ENCODE measurements at regions not wholly inside any gene's neighbourhood (a gene's known extent, or its start where the extent isn't known, plus 50 kb on each side); places are given as distances from the start of the nearest gene placed in this dataset.
"Not testable (repeated sequence)": the region's sequence is repeated elsewhere in the genome, so short reads cannot be mapped to it uniquely, and the experiment has no call there.

- in situ Hi-C loops (cut with MboI; ENCODE audit: low sequenced_read_pairs); H3K36me3 ChIP-seq (replicated peaks); H3K4me3 ChIP-seq; H3K9me3 ChIP-seq; DNase-seq (ENCODE audit: low spot score in 2 of 2); H3K27me3 ChIP-seq (ENCODE audit: low read depth); H3K4me1 ChIP-seq: not testable (repeated sequence)
These were observed 101.0 kb upstream of the TBX18 start for GRCh38 chr6:84865372-84865771.

GRCh38 chr6:84862843-84863242 lies 98.4 kb upstream of the TBX18 start:
- Histone ChIP-seq H3K4me3 (no peak overlapping the region), H3K36me3 (replicated peaks) (no peaks in the 10 kb centered on the region), H3K27me3 (ENCODE audit: low read depth) (no peaks in the 10 kb centered on the region), H3K9me3 (no peaks in the 10 kb centered on the region), H3K4me1 (no peaks in the 10 kb centered on the region)
- no peak for DNase-seq (ENCODE audit: low spot score in 2 of 2)
- in situ Hi-C loops (cut with MboI; ENCODE audit: low sequenced_read_pairs), result no loop called here

- DNase-seq (ENCODE audit: low spot score in 2 of 2), result no peak
- Histone ChIP-seq H3K4me1 (no peaks in the 10 kb centered on the region), H3K9me3 (no peaks in the 10 kb centered on the region), H3K4me3 (no peak overlapping the region), H3K27me3 (ENCODE audit: low read depth) (no peaks in the 10 kb centered on the region), H3K36me3 (replicated peaks) (no peaks in the 10 kb centered on the region)
- in situ Hi-C loops (cut with MboI; ENCODE audit: low sequenced_read_pairs), result no loop called here
These were observed 96.5 kb upstream of the TBX18 start for GRCh38 chr6:84860920-84861319.

DNA sequence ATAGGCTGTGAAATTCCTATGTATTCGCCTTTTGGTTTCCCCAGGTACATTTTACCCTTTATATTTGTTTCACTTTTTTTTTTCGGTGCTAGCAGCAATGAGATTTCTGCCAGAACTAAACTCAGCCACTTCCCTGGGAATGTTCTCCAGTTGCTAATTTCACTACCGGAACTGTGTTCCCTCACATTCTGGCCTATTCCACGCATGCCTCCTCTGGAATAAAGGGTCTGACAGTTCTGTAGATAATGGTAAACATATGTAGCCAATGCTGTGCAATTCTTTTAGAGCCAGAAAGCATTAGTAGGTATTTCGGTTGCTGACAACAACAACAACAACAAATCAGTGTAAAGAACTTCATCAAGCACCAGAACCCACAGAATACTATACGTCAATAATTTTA lies 96.1 kb upstream of the TBX18 start:
- Histone ChIP-seq H3K4me3 (no peak overlapping the region), H3K4me1 (no peaks in the 10 kb centered on the region), H3K36me3 (replicated peaks) (no peaks in the 10 kb centered on the region), H3K9me3 (no peaks in the 10 kb centered on the region), H3K27me3 (ENCODE audit: low read depth) (no peaks in the 10 kb centered on the region)
- DNase-seq (ENCODE audit: low spot score in 2 of 2), result no peak
- in situ Hi-C loops (cut with MboI; ENCODE audit: low sequenced_read_pairs), result no loop called here

DNA sequence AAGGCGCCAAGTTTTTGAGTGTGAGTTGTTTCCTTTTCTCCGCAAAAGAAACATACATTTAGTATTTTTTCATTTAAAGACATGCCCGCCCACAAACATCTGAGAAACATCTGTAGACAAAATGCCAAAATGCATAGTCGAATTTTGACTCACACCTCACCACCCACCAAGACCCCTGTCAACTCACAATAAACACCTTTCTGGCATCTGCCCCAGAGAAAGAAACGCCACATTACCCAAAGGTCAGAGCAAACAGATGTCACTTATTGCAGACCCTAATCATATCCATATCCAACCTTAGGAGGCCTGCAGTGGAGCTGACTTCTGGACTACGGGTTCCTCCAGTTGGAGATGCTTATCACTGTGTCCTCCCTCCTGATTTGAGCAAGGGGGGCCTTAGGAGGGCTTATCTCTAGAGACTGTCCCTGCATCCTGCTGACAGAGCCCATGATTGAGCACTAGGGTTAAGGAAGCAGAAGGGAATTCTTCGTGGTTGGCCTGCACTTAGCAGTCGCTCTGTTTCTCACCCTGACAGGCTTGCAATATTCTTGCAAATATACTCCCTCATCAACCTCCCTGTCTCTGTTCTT lies 90.5 kb upstream of the TBX18 start:
- Histone ChIP-seq H3K36me3 (replicated peaks) (no peaks in the 10 kb centered on the region), H3K4me1 (no peaks in the 10 kb centered on the region), H3K9me3 (no peaks in the 10 kb centered on the region), H3K27me3 (ENCODE audit: low read depth) (0 out of 2 replicates have a peak, but pooled peaks cover 2% of the 10 kb centered on the region), H3K4me3 (no peak overlapping the region)
- no peak for DNase-seq (ENCODE audit: low spot score in 2 of 2)
- in situ Hi-C loops (cut with MboI; ENCODE audit: low sequenced_read_pairs), result no loop called here

DNA sequence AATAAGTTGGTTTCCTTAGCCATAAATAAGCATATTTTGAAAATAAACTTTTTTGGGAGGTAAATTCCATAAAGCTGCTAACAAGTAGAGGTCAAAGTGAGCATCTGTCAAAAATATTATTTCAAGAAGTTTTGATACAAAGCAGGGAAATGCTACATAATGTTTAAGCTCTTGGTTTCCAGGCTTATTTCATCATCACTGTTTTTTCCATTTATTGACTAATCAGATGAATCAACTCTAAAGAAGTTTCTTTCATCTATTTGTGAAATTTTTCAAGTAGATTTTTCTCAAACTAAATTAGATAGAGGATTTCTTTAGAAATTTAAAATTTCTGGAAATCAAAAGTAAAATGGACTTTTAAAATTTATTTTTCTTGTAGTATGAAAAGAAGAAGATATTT lies 89.5 kb upstream of the TBX18 start:
- Histone ChIP-seq H3K4me1 (no peaks in the 10 kb centered on the region), H3K9me3 (no peaks in the 10 kb centered on the region), H3K36me3 (replicated peaks) (no peaks in the 10 kb centered on the region), H3K27me3 (ENCODE audit: low read depth) (0 out of 2 replicates have a peak, but pooled peaks cover 2% of the 10 kb centered on the region), H3K4me3 (no peak overlapping the region)
- no peak for DNase-seq (ENCODE audit: low spot score in 2 of 2)
- in situ Hi-C loops (cut with MboI; ENCODE audit: low sequenced_read_pairs), result no loop called here

DNA sequence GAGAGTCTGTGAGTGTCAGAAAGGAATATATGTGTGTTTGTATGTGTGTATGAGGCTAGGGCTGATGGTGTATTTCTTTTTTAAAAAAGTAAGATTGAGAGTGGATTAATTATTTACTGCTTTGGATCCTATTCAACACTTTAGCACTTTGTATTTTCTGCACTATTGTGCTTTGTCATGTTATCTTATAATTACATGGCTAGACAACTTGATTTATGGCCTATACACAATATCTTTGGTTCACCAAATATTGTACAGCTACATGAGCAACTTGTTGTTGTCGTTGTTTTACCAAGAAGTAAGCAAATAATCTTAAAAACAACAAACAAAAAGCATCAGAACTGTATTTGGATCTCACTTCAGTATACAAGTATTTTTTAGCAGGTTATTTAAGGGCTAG lies 84.6 kb upstream of the TBX18 start:
- H3K4me3 ChIP-seq, result no peak overlapping the region
- H3K9me3 ChIP-seq, result no peaks in the 10 kb centered on the region
- no peaks in the 10 kb centered on the region for H3K36me3 ChIP-seq (replicated peaks)
- H3K4me1 ChIP-seq, result no peaks in the 10 kb centered on the region
- in situ Hi-C loops (cut with MboI; ENCODE audit: low sequenced_read_pairs), result no loop called here
- no peak for DNase-seq (ENCODE audit: low spot score in 2 of 2)
- H3K27me3 ChIP-seq (ENCODE audit: low read depth), result 0 out of 2 replicates have a peak, but pooled peaks cover 2% of the 10 kb centered on the region

DNA sequence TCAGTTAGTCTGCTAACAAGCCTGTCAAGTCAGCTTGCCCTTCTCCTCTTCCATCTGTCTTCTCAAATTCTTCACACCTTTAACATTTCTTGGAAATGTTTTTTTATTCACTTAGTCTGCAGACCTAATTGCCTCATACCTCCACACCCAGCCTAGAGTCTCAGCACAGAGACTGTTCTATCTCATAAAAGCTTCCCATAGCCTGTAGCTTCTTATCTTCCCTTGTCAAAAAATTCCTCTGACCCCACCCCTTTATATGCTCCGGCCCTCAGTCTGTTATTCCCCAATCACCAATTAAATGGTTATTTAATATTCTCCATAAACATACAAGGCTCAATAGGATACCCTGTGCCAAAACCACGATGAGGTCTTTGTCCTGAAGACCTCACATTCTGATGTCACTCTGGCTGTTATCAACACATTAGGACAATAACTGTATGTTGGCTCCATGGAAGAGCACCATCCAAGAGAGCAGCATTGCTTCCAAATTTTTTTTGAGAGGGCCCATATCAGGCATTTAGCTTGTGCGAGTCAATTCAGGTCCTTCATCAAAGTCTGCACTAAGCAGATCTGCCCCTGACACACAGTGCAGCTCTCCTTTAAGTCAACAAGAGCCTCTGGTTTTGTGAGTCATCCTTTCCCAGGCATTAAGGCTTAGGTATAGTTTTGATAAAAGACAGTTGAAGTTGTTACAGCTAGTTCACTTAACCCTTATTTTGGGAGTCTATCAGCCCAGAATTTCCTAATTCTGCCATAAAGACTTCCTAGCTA lies 83.2 kb upstream of the TBX18 start:
- Histone ChIP-seq H3K36me3 (replicated peaks) (no peaks in the 10 kb centered on the region), H3K4me1 (no peaks in the 10 kb centered on the region), H3K27me3 (ENCODE audit: low read depth) (0 out of 2 replicates have a peak, but pooled peaks cover 2% of the 10 kb centered on the region), H3K9me3 (no peaks in the 10 kb centered on the region), H3K4me3 (no peak overlapping the region)
- in situ Hi-C loops (cut with MboI; ENCODE audit: low sequenced_read_pairs), result no loop called here
- no peak for DNase-seq (ENCODE audit: low spot score in 2 of 2)

DNA sequence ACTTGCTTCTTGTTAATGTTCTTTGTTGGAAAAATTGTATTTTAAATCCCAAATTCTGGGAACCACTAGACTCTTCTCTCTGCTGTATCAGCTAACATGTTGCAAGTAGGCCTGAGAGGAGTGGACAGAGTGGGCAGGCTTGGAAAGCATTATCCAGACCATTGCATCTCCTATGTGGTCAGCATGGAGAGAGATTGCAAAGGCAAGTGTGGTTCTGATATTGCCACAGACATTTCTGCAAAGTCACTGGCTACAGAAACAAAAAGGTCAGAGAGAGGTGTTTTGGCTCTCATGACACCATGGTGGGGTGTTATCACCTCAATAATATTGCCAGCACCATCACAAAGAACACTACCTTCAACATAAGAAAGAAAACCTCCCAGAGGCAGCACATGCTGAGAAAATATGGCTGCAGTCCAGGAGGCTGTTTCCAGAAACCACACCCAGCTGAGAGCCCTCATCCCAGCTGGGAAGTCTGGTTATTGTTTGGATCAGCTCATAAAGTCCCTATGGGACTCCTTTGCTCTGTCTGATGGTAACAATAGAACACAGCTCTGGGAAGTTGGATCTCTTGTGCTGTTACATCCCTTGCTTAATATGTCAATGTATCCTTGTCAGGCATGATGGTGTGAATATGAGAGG lies 78.2 kb upstream of the TBX18 start:
- no peak for DNase-seq (ENCODE audit: low spot score in 2 of 2)
- Histone ChIP-seq H3K27me3 (ENCODE audit: low read depth) (no peaks in the 10 kb centered on the region), H3K4me1 (no peaks in the 10 kb centered on the region), H3K9me3 (no peaks in the 10 kb centered on the region), H3K4me3 (no peak overlapping the region), H3K36me3 (replicated peaks) (no peaks in the 10 kb centered on the region)
- in situ Hi-C loops (cut with MboI; ENCODE audit: low sequenced_read_pairs), result no loop called here

GRCh38 chr6:84837068-84837866 lies 72.9 kb upstream of the TBX18 start:
- in situ Hi-C loops (cut with MboI; ENCODE audit: low sequenced_read_pairs); DNase-seq (ENCODE audit: low spot score in 2 of 2); H3K9me3 ChIP-seq; H3K27me3 ChIP-seq (ENCODE audit: low read depth); H3K4me3 ChIP-seq; H3K36me3 ChIP-seq (replicated peaks); H3K4me1 ChIP-seq: not testable (repeated sequence)

GRCh38 chr6:84836366-84836765 lies 72.0 kb upstream of the TBX18 start:
- Histone ChIP-seq H3K4me1 (no peaks in the 10 kb centered on the region), H3K27me3 (ENCODE audit: low read depth) (no peaks in the 10 kb centered on the region), H3K9me3 (no peaks in the 10 kb centered on the region), H3K4me3 (no peak overlapping the region), H3K36me3 (replicated peaks) (no peaks in the 10 kb centered on the region)
- no peak for DNase-seq (ENCODE audit: low spot score in 2 of 2)
- in situ Hi-C loops (cut with MboI; ENCODE audit: low sequenced_read_pairs), result no loop called here

GRCh38 chr6:84835340-84835739 lies 70.9 kb upstream of the TBX18 start:
- Histone ChIP-seq H3K36me3 (replicated peaks) (no peaks in the 10 kb centered on the region), H3K9me3 (no peaks in the 10 kb centered on the region), H3K4me3 (no peak overlapping the region), H3K27me3 (ENCODE audit: low read depth) (no peaks in the 10 kb centered on the region), H3K4me1 (no peaks in the 10 kb centered on the region)
- DNase-seq (ENCODE audit: low spot score in 2 of 2), result no peak
- in situ Hi-C loops (cut with MboI; ENCODE audit: low sequenced_read_pairs), result no loop called here

DNA sequence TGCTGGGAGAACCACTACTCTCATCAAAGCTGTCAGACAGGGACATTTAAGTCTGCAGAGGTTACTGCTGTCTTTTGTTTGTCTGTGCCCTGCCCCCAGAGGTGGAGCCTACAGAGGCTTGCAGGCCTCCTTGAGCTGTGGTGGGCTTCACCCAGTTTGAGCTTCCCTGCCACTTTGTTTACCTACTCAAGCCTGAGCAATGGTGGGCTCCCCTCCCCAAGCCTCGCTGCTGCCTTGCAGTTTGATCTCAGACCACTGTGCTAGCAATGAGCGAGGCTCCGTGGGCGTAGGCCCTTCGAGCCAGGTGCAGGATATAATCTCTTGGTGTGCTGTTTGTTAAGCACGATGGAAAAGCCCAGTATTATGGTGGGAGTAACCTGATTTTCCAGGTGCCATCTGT lies 67.5 kb upstream of the TBX18 start:
- in situ Hi-C loops (cut with MboI; ENCODE audit: low sequenced_read_pairs); DNase-seq (ENCODE audit: low spot score in 2 of 2); H3K4me1 ChIP-seq; H3K36me3 ChIP-seq (replicated peaks); H3K4me3 ChIP-seq; H3K27me3 ChIP-seq (ENCODE audit: low read depth); H3K9me3 ChIP-seq: not testable (repeated sequence)

DNA sequence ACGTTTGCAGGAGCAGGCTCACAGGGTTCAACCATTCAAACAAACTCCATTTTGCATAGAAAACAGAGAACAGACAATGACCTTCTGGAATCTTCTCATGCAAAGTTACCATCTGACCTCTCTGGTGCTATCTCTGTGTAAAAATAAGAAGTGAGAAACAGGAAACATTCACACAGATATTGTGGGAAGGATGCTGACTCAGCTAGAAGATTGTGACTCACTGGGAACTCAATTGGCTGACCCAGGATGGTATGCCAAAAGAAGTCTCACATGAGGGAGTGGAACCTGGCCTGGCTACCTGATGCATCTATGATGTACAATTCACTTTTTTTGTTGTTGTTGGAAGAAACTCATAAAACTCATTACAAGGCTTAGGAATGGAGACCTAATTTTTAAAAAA lies 61.1 kb upstream of the TBX18 start:
- in situ Hi-C loops (cut with MboI; ENCODE audit: low sequenced_read_pairs), result no loop called here
- no peaks in the 10 kb centered on the region for H3K4me1 ChIP-seq
- no peaks in the 10 kb centered on the region for H3K9me3 ChIP-seq
- no peaks in the 10 kb centered on the region for H3K27me3 ChIP-seq (ENCODE audit: low read depth)
- no peaks in the 10 kb centered on the region for H3K36me3 ChIP-seq (replicated peaks)
- H3K4me3 ChIP-seq, result no peak overlapping the region
- no peak for DNase-seq (ENCODE audit: low spot score in 2 of 2)
